CMK (cell line): ENCODE measurements at regions not wholly inside any gene's neighbourhood (a gene's known extent, or its start where the extent isn't known, plus 50 kb on each side); places are given as distances from the start of the nearest gene placed in this dataset.
A peak's percentile ranks its signal among the peaks of the same experiment; 100 is the strongest.

Source experiments
- DNase-seq: peaks from one replicate; pipeline ENCODE4 v3.0.0-alpha.2; 2010; ENCODE audit warnings: low read depth

DNA sequence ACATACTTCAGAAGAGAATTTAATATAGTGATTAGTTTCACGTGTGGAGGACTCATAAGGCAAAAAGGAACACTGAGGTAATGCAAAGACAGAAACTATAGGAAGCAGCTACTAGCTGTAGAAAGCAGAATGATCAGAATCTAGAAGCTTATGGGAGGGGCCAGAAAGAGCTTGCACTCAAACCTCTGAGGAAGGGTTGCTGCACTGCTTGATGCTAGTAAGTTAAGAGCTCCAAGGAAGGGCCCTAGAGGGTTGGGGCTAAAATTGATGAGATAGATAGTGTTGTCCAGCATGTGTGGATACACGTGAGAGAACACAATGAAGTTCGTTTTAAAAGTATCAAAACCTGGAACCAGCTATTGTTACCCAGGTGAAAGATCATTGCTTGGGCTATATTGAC is 311.1 kb downstream of the SLC6A15 start:
- no peak for DNase-seq

- no peak for DNase-seq
Observed at GRCh38 chr12:84599539-84599938, 313.1 kb downstream of the SLC6A15 start.

- no peak for DNase-seq
Observed at GRCh38 chr12:84596266-84596665, 316.3 kb downstream of the SLC6A15 start.

DNA sequence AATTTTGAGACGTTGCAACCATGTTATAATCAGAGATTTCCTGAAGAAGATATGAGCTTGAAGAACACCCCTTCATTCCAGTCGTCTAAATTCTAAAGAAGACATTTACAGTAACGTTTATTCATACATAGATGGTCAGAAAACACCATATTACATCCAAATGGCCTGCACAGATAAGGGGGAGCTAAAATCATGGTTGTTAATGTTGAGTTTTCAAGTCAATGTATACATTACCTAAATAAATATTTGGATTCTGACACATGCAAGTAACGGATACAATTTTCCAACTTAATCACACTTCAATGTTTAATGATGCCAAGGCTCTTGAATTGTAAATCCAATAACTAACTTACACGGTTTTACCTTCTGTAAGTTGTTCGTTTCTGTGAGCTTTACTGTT is 318.4 kb downstream of the SLC6A15 start:
- no peak for DNase-seq

DNA sequence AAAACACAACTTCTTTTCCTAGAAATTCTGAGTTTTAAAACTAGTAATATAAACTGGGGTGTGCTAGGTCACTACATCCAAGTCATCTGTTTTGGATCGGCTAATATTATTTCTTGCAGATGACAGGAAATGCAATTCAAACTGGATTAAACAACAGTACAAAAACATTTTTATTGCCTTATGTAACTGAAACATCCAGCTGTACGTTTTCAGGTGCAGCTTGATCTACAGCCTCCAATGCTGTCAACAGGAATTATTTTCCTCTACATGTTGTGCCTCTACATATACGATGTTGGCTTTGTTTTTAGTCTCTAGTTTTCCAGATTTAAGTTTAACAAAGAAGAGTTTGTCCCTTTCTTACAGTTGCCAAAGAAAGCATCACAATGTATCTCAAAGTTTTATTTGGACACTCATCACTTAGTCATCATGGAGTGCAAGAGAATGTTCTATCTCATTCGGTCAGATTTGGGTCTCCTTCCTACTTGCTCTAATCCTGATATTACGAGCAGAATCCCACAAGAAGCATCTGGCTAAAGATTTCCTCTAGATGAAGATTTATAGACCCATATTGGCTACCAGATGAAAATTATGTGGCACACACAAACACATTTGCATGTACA is 326.7 kb downstream of the SLC6A15 start:
- DNase-seq = no peak

- DNase-seq = no peak
Observed at GRCh38 chr12:84572196-84572595, 340.4 kb downstream of the SLC6A15 start.

GRCh38 chr12:84562331-84562730 is 350.3 kb downstream of the SLC6A15 start:
- DNase-seq = no peak

DNA sequence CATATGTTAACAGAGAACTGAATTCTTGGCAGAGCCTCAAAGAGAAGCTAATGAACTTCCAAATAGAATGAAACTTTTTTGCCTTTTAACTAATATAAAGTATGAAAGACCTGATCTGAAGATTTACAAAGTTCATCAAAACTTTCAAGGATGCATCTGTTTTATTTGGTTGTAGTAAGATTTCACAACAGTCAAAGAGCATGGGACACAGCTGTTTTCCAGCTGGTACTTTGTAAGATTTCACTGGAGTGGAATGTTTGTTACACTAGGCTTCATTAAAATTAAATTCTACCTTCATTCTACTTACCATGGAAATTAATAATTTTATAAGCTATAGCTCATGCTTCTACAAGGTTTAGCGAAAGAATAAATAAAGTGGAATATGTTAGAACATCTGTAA is 351.2 kb downstream of the SLC6A15 start:
- DNase-seq = no peak

DNA sequence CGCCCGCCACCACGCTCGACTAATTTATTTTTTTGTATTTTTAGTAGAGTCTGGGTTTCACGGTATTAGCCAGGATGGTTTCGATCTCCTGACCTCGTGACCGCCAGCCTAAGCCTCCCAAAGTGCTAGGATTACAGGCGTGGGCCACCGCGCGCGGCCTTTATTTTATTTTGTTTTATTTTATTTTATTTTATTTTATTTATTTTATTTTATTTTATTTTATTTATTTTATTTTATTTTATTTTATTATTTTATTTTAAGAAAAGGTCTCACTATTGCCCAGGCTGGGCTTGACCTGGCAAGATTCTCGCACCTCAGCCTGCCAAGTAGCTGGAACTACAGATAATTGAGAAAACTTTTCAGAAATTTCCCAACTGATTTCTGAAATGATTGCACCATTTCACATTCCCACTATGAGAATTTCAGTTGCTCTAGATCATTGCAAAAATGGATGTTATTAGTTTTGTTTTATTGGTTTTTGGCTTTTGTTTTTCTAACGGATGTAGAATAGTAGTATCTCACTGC is 358.3 kb downstream of the SLC6A15 start:
- no peak for DNase-seq

- no peak for DNase-seq
Observed at GRCh38 chr12:84553331-84554117, 359.1 kb downstream of the SLC6A15 start.

- no peak for DNase-seq
Observed at GRCh38 chr12:84551373-84551772, 361.2 kb downstream of the SLC6A15 start.

GRCh38 chr12:84550518-84550917 is 362.1 kb downstream of the SLC6A15 start:
- no peak for DNase-seq

DNA sequence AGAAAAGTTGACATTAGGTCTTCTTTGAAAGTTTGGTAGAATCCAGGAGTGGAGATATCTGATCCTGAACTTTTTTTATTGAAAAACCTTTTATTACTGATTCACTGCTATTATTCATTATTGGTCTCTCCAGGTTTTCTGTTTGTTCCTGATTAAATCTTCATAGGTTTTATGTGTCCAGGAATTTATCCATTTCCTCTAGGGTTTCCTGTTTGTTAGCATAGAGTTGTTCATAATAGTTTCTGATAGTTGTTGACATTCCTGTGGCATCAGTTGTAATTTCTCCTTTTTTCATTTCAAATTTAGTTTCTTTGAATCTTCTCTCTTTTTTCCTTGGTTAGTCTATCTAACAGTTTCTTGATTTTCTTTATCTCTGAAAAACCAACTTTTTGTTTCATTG is 370.3 kb downstream of the SLC6A15 start:
- no peak for DNase-seq

DNA sequence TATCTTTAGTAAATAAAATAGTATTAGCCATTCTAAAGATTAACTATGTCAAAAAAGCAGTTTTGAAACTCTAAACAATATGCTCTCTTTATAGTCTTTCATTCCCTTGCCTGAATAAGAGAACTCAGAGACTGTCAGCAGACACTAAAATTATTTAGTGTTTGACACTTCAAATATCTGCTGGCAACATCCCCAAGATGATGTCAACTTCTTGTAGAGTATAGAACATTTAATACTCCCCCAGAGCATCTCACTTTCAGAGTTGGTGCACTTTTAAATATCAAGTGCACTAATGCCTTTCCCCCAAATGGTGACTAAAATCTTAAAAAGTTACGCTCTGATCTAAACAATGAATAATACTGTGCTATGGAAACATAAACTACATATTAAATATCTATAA is 374.9 kb downstream of the SLC6A15 start:
- DNase-seq = no peak

DNA sequence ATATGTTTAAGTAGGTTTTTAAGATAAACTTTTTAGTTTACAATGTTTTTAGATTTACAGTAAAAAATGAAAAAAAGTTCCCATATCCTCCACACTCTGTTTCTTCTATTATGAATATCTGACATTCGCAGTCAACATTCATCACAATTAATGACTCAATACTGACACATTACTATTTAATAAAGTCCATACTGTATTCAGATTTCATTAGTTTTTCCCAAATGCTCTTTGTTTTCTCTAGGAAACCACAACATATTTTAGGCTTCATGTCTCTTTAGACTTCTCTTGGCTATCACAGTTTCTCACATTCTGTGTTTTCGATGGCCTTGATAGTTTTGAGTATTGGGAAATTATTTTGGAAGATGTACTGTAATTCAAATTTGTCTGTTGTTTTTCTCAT is 399.8 kb downstream of the SLC6A15 start:
- DNase-seq = no peak

DNA sequence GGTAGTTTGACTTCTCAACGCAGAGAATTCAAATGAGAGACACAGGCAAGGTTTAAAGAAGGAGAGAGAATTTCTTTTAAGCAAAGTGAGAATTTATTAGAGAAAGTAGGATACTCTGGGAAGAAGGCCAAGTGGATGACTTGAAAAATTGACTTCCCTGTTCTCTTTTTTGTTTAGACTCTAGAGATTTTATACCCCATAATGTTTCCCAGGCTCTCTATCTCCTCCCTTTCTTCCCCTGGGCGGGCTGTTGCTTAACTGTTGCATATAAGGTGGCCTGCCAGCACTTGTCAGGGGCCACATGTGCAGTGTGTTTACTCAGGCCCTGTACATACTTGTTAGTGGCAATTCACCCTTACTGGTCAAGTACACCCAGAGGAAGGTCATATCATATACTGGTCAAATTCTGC is 403.7 kb downstream of the SLC6A15 start:
- no peak for DNase-seq

- no peak for DNase-seq
Observed at GRCh38 chr12:84507956-84508850, 404.4 kb downstream of the SLC6A15 start.

DNA sequence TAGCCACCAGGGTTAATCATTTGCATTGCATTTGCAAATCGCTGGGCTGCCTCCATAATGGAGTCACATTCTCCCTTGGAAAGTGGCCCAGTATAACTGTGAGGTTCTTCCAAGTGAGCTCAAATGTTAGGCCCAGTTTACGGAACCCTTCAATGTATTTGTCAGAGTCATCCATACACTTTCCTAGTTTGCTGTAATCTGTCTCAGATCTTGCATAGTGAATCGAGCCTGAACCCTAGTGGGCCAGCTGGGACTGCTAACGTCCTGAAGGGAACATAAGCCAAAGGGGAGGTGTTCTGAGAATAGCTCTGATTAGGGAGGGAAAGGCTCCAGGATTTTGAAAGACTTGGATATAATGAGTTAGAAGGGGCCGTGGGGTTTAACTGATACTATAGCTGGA is 406.3 kb downstream of the SLC6A15 start:
- no peak for DNase-seq

DNA sequence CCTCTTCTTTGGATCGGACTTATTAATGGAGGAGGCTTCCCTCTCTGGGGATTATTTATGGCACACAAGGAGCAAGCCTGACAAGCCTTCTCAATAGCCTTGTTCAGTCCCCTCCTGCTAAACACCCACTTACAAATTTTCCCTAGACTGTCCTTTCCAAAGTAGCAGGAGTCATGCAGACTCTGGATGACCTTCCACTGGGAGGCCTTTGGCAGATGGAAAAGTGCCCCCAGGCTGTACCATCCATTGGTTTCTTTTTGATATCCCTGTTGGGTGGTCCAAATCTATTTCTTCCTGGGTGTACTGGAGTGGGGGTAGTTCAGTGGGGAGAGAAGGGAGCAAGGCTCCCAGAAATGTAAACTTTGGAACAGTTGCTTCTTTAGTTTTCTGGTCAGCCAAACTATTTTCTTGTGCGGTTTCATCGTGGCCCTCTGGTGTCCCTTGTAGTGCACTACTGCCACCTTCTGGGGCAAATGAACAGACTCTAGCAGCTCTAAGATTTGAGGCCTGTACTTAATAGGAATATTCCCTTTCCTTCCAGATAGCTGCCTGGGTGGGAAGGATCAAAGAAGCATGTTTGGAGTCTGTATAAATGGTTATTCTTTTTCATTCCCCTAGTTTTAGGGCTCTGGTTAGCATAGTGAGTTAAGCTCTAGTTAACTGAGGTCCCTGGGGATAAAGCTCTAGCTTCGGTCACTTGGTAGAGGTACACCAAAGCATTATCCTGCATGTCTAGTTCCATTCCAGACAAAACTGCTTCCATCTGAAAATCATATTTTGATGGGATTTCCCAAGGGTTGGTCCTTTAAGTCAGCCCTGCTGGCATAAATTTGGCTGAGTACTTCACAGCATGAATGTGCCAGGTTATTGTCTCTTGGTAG is 409.5 kb downstream of the SLC6A15 start:
- peak; percentile 5 for DNase-seq

DNA sequence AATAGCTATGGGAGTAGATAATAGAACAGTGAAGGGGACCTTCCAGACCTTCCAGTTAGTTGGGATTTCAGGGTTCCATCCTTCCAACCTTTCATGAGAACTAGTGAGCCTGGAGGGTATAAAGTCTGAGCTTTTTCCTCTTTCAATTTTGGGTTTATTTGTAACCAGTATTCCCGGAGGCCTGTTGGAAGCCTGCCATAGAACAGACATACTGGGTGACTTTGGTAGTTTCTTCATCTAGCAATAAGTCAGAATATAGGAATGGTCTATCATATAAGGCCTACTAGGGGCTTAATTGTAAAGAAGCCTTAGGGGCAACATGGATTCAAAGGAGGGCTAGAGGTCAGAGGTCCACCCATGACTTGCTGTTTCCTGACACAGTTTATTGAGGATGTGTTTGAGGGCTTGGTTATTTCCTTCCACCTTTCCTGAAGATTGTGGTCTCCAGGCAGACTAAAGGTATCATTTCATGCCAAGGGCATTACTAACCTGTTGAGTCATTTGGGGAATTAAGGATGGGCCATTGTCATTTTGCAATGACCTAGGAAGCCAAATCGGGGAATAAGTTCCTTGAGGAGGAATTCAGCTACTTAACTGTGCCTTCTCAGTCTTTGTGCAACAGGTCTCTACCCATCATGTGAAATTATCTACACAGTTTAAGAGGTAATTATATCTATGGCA is 410.3 kb downstream of the SLC6A15 start:
- no peak for DNase-seq

GRCh38 chr12:84497819-84498218 is 414.8 kb downstream of the SLC6A15 start:
- no peak for DNase-seq
